Smooth muscle cell (in vitro differentiated cells): ENCODE measurements at regions not wholly inside any gene's neighbourhood (a gene's known extent, or its start where the extent isn't known, plus 50 kb on each side); places are given as distances from the start of the nearest gene placed in this dataset.

Source experiments
- DNase-seq: peaks from one replicate; lab custom pipeline; 2025; ENCODE audit not compliant: unreplicated experiment; lab: John Stamatoyannopoulos, UW
- H2AFZ ChIP-seq: fragments of 200-600 bp; sonication (generic); 2 replicates; pipeline ENCODE4 v1.6.0; 2016; ENCODE audit warnings: antibody characterized with exemption, low read depth, mild to moderate bottlenecking
- H3F3A ChIP-seq: fragments of 200-600 bp; sonication (generic); 2 replicates; pipeline ENCODE4 v1.6.0; 2017; ENCODE audit warnings: antibody characterized with exemption, low read depth
- H3K27ac ChIP-seq: fragments of 200-600 bp; sonication (generic); 2 replicates; pipeline ENCODE4 v1.5.1; 2016; ENCODE audit warnings: low read depth, mild to moderate bottlenecking
- H3K27me3 ChIP-seq: fragments of 200-600 bp; sonication (generic); 2 replicates; pipeline ENCODE4 v1.6.1; 2016; ENCODE audit warnings: low read depth, mild to moderate bottlenecking
- H3K36me3 ChIP-seq: fragments of 200-600 bp; sonication (generic); 2 replicates; pipeline ENCODE4 v1.5.1; 2016; ENCODE audit warnings: low read depth
- H3K4me1 ChIP-seq: fragments of 200-600 bp; sonication (generic); 2 replicates; pipeline ENCODE4 v1.5.1; 2016; ENCODE audit warnings: low read depth
- H3K4me2 ChIP-seq: fragments of 200-600 bp; sonication (generic); 2 replicates; pipeline ENCODE4 v1.6.0; 2016; ENCODE audit warnings: mild to moderate bottlenecking
- H3K4me3 ChIP-seq: fragments of 200-600 bp; sonication (generic); 2 replicates; pipeline ENCODE4 v1.5.1; 2016; ENCODE audit warnings: mild to moderate bottlenecking
- H3K79me2 ChIP-seq: fragments of 200-600 bp; sonication (generic); 2 replicates; pipeline ENCODE4 v1.6.0; 2016; ENCODE audit warnings: low read depth, mild to moderate bottlenecking
- H3K9ac ChIP-seq: fragments of 200-600 bp; sonication (generic); 2 replicates; pipeline ENCODE4 v1.6.0; 2016; ENCODE audit warnings: low read depth
- H3K9me3 ChIP-seq: fragments of 200-600 bp; sonication (generic); replicated peaks from 2 replicates; pipeline ENCODE4 v1.5.1; 2016; ENCODE audit warnings: low read depth
- H4K20me1 ChIP-seq: fragments of 200-600 bp; sonication (generic); 2 replicates; pipeline ENCODE4 v1.6.0; 2016; ENCODE audit warnings: low read depth
- CTCF ChIP-seq: fragments of 200-600 bp; sonication (generic); IDR thresholded peaks from 2 replicates; pipeline ENCODE4 v1.5.1; 2017; ENCODE audit warnings: borderline replicate concordance, mild to moderate bottlenecking, antibody characterized with exemption; ENCODE audit not compliant: insufficient read depth, poor library complexity, severe bottlenecking
- WGBS: methylation state at CpG from one replicate; pipeline ENCODE4 v1.1.7; 2016; ENCODE audit warnings: low lambda C conversion rate; 5-methylcytosine and 5-hydroxymethylcytosine counted together

DNA sequence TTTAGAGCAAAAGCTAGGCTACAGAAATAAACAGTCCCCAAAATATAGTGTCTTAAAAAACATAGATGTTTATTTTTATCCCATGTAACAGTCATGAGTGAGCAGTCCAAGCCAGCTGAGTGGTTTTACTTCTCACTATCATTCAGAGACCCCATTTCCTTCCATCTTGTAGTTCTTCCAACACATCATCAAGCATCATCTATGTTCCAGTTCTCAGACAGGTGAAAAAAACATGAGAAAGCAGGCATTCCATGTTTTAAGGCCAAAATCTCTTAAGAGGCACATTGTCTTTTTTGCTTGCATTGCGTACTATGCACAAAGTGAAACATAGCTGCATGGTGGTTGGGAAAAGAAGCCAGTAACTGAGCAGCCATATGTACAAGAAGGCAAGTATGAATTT lies 128.6 kb downstream of the ATOH1 start:
- H3K9me3 ChIP-seq = no peaks in the 10 kb centered on the region
- no peak overlapping the region for H3K4me2 ChIP-seq

DNA sequence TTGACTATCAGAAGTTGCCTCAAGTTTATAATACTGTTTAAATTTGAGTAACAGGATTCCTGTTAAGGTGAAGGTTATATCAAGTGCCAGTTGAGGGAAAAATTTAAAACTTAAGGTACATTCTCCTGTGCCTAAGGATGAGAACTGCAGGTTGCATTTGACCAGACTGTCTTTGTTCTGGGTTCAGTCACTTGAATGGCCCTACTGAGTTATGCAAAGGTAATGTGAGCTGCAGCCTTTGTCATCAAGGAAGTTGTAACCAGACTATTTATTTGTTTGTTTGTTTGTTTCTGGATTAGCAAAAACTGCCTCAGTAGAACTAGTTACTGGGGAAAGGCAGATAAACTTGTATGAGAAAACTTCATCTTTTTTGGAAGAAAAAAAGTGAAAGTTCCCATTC lies 131.9 kb downstream of the ATOH1 start:
- no peaks in the 10 kb centered on the region for H4K20me1 ChIP-seq
- no peaks in the 10 kb centered on the region for H3K36me3 ChIP-seq
- no peak for DNase-seq
- H3K9ac ChIP-seq = no peak overlapping the region
- no peak overlapping the region for H3K4me3 ChIP-seq
- no peaks in the 10 kb centered on the region for H3K27me3 ChIP-seq
- no peaks in the 10 kb centered on the region for H3F3A ChIP-seq
- H3K4me1 ChIP-seq = no peaks in the 10 kb centered on the region
- no peaks in the 10 kb centered on the region for H3K9me3 ChIP-seq
- no peak overlapping the region for H2AFZ ChIP-seq
- TF ChIP-seq CTCF = no peak
- no peak overlapping the region for H3K4me2 ChIP-seq
- H3K79me2 ChIP-seq = no peaks in the 10 kb centered on the region
- H3K27ac ChIP-seq = no peak overlapping the region

More for the DNA sequence above, 128.6 kb downstream of the ATOH1 start:
- 92% methylated on average over 1 of the region's 1 CpG for WGBS
- H2AFZ ChIP-seq = no peak overlapping the region
- no peaks in the 10 kb centered on the region for H3K36me3 ChIP-seq
- no peaks in the 10 kb centered on the region for H3K79me2 ChIP-seq
- no peaks in the 10 kb centered on the region for H3K27me3 ChIP-seq
- no peaks in the 10 kb centered on the region for H3F3A ChIP-seq
- H3K4me1 ChIP-seq = no peaks in the 10 kb centered on the region
- no peak for DNase-seq
- H3K9ac ChIP-seq = no peak overlapping the region
- no peak for TF ChIP-seq CTCF
- H4K20me1 ChIP-seq = no peaks in the 10 kb centered on the region
- no peak overlapping the region for H3K4me3 ChIP-seq
- H3K27ac ChIP-seq = no peak overlapping the region

DNA sequence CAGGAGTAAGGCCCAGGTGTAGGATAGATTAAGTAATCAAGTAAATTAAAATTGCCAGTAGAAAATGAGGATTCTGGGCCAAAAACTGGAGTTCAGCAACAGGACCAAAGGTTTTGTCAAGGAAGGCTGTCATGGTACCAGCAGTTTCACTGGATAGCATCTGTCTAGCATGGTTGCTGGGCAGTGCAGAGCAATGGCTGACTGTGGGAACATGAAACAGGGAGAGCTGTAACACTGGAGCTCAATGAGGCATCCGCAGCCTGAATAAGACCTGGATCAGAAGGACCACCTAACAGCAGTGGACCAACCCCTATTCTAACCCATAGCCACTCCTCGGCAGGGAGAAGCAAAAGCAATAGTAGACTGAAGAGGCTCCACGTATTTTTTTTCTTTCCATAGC lies 132.4 kb downstream of the ATOH1 start:
- no peak overlapping the region for H3K27ac ChIP-seq
- WGBS = 80% methylated on average over 3 of the region's 3 CpGs
- H3K4me3 ChIP-seq = no peak overlapping the region
- no peaks in the 10 kb centered on the region for H4K20me1 ChIP-seq
- no peaks in the 10 kb centered on the region for H3K9me3 ChIP-seq
- no peak for DNase-seq
- H3K9ac ChIP-seq = no peak overlapping the region
- H3K36me3 ChIP-seq = no peaks in the 10 kb centered on the region
- H3K27me3 ChIP-seq = no peaks in the 10 kb centered on the region
- H3K4me2 ChIP-seq = no peak overlapping the region
- H3K79me2 ChIP-seq = no peaks in the 10 kb centered on the region
- TF ChIP-seq CTCF = no peak
- no peaks in the 10 kb centered on the region for H3F3A ChIP-seq
- no peak overlapping the region for H2AFZ ChIP-seq
- no peaks in the 10 kb centered on the region for H3K4me1 ChIP-seq

DNA sequence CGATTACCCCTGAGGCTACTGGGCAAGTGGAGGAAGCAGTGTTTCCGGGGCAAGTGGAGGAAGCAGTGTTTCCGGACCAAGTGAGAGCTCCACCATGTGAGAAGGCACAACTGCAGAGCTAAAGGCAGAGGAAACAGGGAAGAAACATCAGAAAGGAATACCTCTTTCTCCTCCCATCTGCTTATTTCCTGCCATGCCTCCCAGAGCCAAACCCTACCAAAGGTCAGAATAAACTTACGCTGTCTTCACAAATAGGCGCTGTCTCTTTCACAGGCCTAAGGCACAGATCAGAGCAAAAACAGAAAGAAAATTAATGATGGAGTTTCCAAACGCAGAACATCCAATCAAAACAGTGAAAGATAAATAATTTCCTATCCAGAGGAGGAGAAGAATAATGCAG lies 153.0 kb downstream of the ATOH1 start:
- Histone ChIP-seq H2AFZ (no peak overlapping the region), H3K9ac (no peak overlapping the region), H3K4me3 (no peak overlapping the region), H3F3A (no peaks in the 10 kb centered on the region), H3K79me2 (no peaks in the 10 kb centered on the region), H3K9me3 (no peaks in the 10 kb centered on the region), H3K27ac (no peak overlapping the region), H4K20me1 (no peaks in the 10 kb centered on the region), H3K4me1 (no peaks in the 10 kb centered on the region), H3K4me2 (no peak overlapping the region), H3K27me3 (no peaks in the 10 kb centered on the region), H3K36me3 (no peaks in the 10 kb centered on the region)
- no peak for DNase-seq
- no peak for TF ChIP-seq CTCF
- WGBS = 92% methylated on average over 6 of the region's 6 CpGs
